ENCODE measurements at regions not wholly inside any gene's neighbourhood (a gene's known extent, or its start where the extent isn't known, plus 50 kb on each side); places are given as distances from the start of the nearest gene placed in this dataset.

- Histone ChIP-seq H3K27me3 (ENCODE audit: control insufficient read depth in 2 of 2, insufficient read depth in 2 of 2, low read length in 2 of 2) (no peaks in the 10 kb centered on the region), H3K4me2 (ENCODE audit: insufficient read depth, low read length) (no peak overlapping the region), H3K4me3 (no peak overlapping the region), H3K9me3 (replicated peaks; ENCODE audit: control insufficient read depth, insufficient read depth, low read depth, low read length) (no peaks in the 10 kb centered on the region), H3K4me1 (replicated peaks in 1 of 2; ENCODE audit: control insufficient read depth in 2 of 2, insufficient read depth in 2 of 2, low read length in 2 of 2) (no peaks in the 10 kb centered on the region), H3K79me2 (ENCODE audit: control insufficient read depth, insufficient read depth, low read length) (no peaks in the 10 kb centered on the region), H3K9me1 (ENCODE audit: control insufficient read depth, insufficient read depth, low read length) (no peaks in the 10 kb centered on the region), H3K9ac (ENCODE audit: insufficient read depth in 1 of 2, low read depth in 2 of 2, low read length in 2 of 2) (no peak overlapping the region), H2AFZ (ENCODE audit: low read depth, low read length) (no peak overlapping the region), H3K36me3 (ENCODE audit: control insufficient read depth, insufficient read depth, low read length) (no peaks in the 10 kb centered on the region), H4K20me1 (replicated peaks; ENCODE audit: control insufficient read depth, insufficient read depth, low read length) (no peaks in the 10 kb centered on the region), H3K27ac (ENCODE audit: extremely low read depth, low read depth, low read length) (no peak overlapping the region)
- intact Hi-C loops (cut with micrococcal nuclease), result no loop called here
- no TSS peak for BruUV-seq (replicated peaks)
- in situ Hi-C loops (cut with MboI), result no loop called here
- no peak for ATAC-seq
- no peak for DNase-seq (ENCODE audit: extremely low read depth in 1 of 4, low spot score in 3 of 4)
- 5% methylated on average over 2 of the region's 2 CpGs for whole genome bisulfite sequencing (ENCODE audit: insufficient coverage, low coverage, missing lambda C conversion rate)
- CTCF ChIA-PET (ENCODE audit: low intra/inter-chr PET ratio), result no interaction called here
- no peak for FAIRE-seq
- TF ChIP-seq ZNF561 (CRISPR knock-in tag; conservative IDR thresholded peaks at IDR 0.05) (no peak), MIER1 (IDR thresholded peaks at IDR 0.05; ENCODE audit: low read depth) (no peak), RFX7 (CRISPR knock-in tag; IDR thresholded peaks at IDR 0.05) (no peak), ZNF146 (CRISPR knock-in tag; IDR thresholded peaks at IDR 0.05; ENCODE audit: unreplicated experiment) (no peak), SREBF1 (IDR thresholded peaks at IDR 0.05; ENCODE audit: borderline replicate concordance, low read depth, low read length) (no peak), SMAD1 (IDR thresholded peaks at IDR 0.05; ENCODE audit: low read depth, low read length, partially characterized antibody) (no peak), PYGO2 (tag; IDR thresholded peaks at IDR 0.05) (no peak), ZNF780A (CRISPR knock-in tag; IDR thresholded peaks at IDR 0.05) (no peak)
- TF ChIP-seq, protein P1, sequence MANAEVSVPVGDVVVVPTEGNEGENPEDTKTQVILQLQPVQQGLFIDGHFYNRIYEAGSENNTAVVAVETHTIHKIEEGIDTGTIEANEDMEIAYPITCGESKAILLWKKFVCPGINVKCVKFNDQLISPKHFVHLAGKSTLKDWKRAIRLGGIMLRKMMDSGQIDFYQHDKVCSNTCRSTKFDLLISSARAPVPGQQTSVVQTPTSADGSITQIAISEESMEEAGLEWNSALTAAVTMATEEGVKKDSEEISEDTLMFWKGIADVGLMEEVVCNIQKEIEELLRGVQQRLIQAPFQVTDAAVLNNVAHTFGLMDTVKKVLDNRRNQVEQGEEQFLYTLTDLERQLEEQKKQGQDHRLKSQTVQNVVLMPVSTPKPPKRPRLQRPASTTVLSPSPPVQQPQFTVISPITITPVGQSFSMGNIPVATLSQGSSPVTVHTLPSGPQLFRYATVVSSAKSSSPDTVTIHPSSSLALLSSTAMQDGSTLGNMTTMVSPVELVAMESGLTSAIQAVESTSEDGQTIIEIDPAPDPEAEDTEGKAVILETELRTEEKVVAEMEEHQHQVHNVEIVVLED (CRISPR knock-in tag; IDR thresholded peaks at IDR 0.05), result no peak
- TF ChIP-seq, protein P2, sequence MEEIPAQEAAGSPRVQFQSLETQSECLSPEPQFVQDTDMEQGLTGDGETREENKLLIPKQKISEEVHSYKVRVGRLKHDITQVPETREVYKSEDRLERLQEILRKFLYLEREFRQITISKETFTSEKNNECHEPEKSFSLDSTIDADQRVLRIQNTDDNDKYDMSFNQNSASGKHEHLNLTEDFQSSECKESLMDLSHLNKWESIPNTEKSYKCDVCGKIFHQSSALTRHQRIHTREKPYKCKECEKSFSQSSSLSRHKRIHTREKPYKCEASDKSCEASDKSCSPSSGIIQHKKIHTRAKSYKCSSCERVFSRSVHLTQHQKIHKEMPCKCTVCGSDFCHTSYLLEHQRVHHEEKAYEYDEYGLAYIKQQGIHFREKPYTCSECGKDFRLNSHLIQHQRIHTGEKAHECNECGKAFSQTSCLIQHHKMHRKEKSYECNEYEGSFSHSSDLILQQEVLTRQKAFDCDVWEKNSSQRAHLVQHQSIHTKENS (CRISPR knock-in tag; IDR thresholded peaks at IDR 0.05), result no peak
- TF ChIP-seq, protein P3, sequence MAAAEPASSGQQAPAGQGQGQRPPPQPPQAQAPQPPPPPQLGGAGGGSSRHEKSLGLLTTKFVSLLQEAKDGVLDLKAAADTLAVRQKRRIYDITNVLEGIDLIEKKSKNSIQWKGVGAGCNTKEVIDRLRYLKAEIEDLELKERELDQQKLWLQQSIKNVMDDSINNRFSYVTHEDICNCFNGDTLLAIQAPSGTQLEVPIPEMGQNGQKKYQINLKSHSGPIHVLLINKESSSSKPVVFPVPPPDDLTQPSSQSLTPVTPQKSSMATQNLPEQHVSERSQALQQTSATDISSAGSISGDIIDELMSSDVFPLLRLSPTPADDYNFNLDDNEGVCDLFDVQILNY (CRISPR knock-in tag; IDR thresholded peaks at IDR 0.05), result no peak
- POLR2A ChIA-PET, result no interaction called here
Observed at GRCh38 chr11:104609311-104610085, 288.8 kb downstream of the CASP12 start.

Measured in K562 (cell line).